NCI-H1436 treated with DMSO at 0.1 percent for 48 hours (cell line): ENCODE measurements at regions not wholly inside any gene's neighbourhood (a gene's known extent, or its start where the extent isn't known, plus 50 kb on each side); places are given as distances from the start of the nearest gene placed in this dataset.
A peak's percentile ranks its signal among the peaks of the same experiment; 100 is the strongest.

Source experiments
- DNase-seq: peaks from one replicate; lab custom pipeline; 2025; lab: John Stamatoyannopoulos, UW

- DNase-seq = no peak
These were observed 295.5 kb upstream of the RND3 start for GRCh38 chr2:150783015-150783414.

GRCh38 chr2:150782613-150783012, 295.1 kb upstream of the RND3 start:
- no peak for DNase-seq

- no peak for DNase-seq
These were observed 293.7 kb upstream of the RND3 start for GRCh38 chr2:150781142-150781541.

GRCh38 chr2:150778828-150779227, 291.4 kb upstream of the RND3 start:
- DNase-seq = no peak

- no peak for DNase-seq
These were observed 282.0 kb upstream of the RND3 start for GRCh38 chr2:150769421-150769820.

GRCh38 chr2:150767991-150768746, 280.7 kb upstream of the RND3 start:
- DNase-seq = no peak

- DNase-seq = no peak
These were observed 275.1 kb upstream of the RND3 start for GRCh38 chr2:150762571-150762970.

- DNase-seq = no peak
These were observed 272.1 kb upstream of the RND3 start for GRCh38 chr2:150759531-150759930.

- DNase-seq = no peak
These were observed 271.6 kb upstream of the RND3 start for GRCh38 chr2:150759106-150759505.

GRCh38 chr2:150752229-150752628, 264.8 kb upstream of the RND3 start:
- no peak for DNase-seq

- no peak for DNase-seq
These were observed 263.3 kb upstream of the RND3 start for GRCh38 chr2:150750720-150751119.

- DNase-seq = no peak
These were observed 254.6 kb upstream of the RND3 start for GRCh38 chr2:150742094-150742493.

- peak; percentile 46 for DNase-seq
These were observed 248.5 kb upstream of the RND3 start for GRCh38 chr2:150735894-150736498.

GRCh38 chr2:150733051-150733618, 245.7 kb upstream of the RND3 start:
- DNase-seq = no peak

GRCh38 chr2:150732491-150732890, 245.0 kb upstream of the RND3 start:
- no peak for DNase-seq

GRCh38 chr2:150732064-150732463, 244.6 kb upstream of the RND3 start:
- DNase-seq = no peak

GRCh38 chr2:150729495-150729955, 242.1 kb upstream of the RND3 start:
- DNase-seq = no peak

GRCh38 chr2:150718280-150718679, 230.8 kb upstream of the RND3 start:
- DNase-seq = no peak

GRCh38 chr2:150716186-150716585, 228.7 kb upstream of the RND3 start:
- DNase-seq = no peak

- DNase-seq = no peak
These were observed 228.0 kb upstream of the RND3 start for GRCh38 chr2:150715501-150715900.

- DNase-seq = peak; percentile 100
These were observed 223.4 kb upstream of the RND3 start for GRCh38 chr2:150710916-150711315.

- DNase-seq = no peak
These were observed 222.6 kb upstream of the RND3 start for GRCh38 chr2:150710041-150710440.

- no peak for DNase-seq
These were observed 219.1 kb upstream of the RND3 start for GRCh38 chr2:150706561-150706960.
